SK-N-SH (cell line): ENCODE measurements at regions not wholly inside any gene's neighbourhood (a gene's known extent, or its start where the extent isn't known, plus 50 kb on each side); places are given as distances from the start of the nearest gene placed in this dataset.

Source experiments
- CHD2 ChIP-seq: fragments of 150-350 bp; IDR thresholded peaks from 2 replicates; pipeline ENCODE4 v1.6.1; 2018; ENCODE audit warnings: low read length; ENCODE audit not compliant: partially characterized antibody
- POLR2AphosphoS5 ChIP-seq: IDR thresholded peaks from 2 replicates; pipeline ENCODE4 v1.6.1; 2012; ENCODE audit warnings: low read depth, low read length
- SMC3 ChIP-seq: IDR thresholded peaks from 2 replicates; pipeline ENCODE4 v1.6.1; 2012; ENCODE audit warnings: low read depth, low read length, improper control_type of control experiment
- TF ChIP-seq, protein P1 (sequence below): fragments of 200-600 bp; sonication (generic); IDR thresholded peaks from 2 replicates; pipeline ENCODE4 v1.6.1; 2017; ENCODE audit warnings: antibody characterized with exemption, mild to moderate bottlenecking, moderate library complexity
- TF ChIP-seq, protein P2 (sequence below): IDR thresholded peaks from 2 replicates; pipeline ENCODE4 v1.4.0; 2012; ENCODE audit warnings: low read depth, borderline replicate concordance

DNA sequence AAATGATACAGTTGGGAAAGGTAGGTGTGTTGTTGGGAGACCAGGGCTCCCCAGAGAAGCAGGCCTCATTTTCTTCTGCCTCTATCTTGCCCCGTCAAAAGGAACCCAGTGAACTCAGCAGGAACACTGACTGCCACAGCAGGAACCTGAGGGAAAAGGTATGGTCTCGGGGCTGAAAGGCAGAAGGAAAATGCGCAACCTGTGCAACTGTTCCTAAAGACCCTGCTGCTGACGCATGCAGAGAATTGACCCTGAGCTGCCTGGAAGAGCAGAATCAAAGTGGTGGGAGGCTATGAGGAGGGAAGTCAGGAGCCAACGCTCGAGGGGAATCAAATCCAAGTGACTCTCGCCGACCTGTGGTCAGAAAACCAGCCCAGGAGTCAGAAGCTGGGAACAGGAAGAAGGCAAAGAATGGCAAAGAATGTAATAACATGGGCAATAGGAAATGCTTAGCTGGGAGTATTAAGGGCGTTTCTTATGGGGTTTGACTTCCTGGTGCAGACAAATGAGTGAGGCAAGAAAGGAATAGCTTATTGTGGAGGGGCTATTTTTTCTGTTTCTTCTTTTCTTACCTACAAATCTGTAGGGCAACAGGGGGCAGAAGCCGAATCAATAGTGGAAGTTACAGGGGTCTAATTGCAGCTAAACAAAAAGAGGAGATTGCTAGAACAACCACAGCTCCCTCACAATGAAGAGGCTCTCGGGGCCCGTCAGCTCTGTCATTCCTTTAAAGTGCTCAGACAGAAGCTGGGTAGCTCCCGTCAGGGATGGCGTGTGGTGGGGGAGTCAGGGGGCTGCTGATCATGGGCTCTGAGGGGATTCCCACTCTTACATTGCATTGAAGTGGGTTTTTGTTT, 65.4 kb upstream of the DLG1 start:
- TF ChIP-seq, protein P1, sequence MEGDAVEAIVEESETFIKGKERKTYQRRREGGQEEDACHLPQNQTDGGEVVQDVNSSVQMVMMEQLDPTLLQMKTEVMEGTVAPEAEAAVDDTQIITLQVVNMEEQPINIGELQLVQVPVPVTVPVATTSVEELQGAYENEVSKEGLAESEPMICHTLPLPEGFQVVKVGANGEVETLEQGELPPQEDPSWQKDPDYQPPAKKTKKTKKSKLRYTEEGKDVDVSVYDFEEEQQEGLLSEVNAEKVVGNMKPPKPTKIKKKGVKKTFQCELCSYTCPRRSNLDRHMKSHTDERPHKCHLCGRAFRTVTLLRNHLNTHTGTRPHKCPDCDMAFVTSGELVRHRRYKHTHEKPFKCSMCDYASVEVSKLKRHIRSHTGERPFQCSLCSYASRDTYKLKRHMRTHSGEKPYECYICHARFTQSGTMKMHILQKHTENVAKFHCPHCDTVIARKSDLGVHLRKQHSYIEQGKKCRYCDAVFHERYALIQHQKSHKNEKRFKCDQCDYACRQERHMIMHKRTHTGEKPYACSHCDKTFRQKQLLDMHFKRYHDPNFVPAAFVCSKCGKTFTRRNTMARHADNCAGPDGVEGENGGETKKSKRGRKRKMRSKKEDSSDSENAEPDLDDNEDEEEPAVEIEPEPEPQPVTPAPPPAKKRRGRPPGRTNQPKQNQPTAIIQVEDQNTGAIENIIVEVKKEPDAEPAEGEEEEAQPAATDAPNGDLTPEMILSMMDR: no peak
- TF ChIP-seq POLR2AphosphoS5 (no peak), SMC3 (no peak), CHD2 (no peak)
- TF ChIP-seq, protein P2, sequence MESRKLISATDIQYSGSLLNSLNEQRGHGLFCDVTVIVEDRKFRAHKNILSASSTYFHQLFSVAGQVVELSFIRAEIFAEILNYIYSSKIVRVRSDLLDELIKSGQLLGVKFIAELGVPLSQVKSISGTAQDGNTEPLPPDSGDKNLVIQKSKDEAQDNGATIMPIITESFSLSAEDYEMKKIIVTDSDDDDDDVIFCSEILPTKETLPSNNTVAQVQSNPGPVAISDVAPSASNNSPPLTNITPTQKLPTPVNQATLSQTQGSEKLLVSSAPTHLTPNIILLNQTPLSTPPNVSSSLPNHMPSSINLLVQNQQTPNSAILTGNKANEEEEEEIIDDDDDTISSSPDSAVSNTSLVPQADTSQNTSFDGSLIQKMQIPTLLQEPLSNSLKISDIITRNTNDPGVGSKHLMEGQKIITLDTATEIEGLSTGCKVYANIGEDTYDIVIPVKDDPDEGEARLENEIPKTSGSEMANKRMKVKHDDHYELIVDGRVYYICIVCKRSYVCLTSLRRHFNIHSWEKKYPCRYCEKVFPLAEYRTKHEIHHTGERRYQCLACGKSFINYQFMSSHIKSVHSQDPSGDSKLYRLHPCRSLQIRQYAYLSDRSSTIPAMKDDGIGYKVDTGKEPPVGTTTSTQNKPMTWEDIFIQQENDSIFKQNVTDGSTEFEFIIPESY: no peak
